Islet of Langerhans (tissue), 1 donor: ENCODE measurements at regions not wholly inside any gene's neighbourhood (a gene's known extent, or its start where the extent isn't known, plus 50 kb on each side); places are given as distances from the start of the nearest gene placed in this dataset.

Source experiments
- FAIRE-seq: peaks from one replicate; lab custom pipeline; 2011; peaks lifted over from hg19 to GRCh38; lab: Jason Lieb, UNC

- FAIRE-seq = no peak
Measured at GRCh38 chr2:65686928-65687521, 254.6 kb upstream of the SPRED2 start.

- FAIRE-seq = no peak
Measured at GRCh38 chr2:65681503-65681902, 249.1 kb upstream of the SPRED2 start.

DNA sequence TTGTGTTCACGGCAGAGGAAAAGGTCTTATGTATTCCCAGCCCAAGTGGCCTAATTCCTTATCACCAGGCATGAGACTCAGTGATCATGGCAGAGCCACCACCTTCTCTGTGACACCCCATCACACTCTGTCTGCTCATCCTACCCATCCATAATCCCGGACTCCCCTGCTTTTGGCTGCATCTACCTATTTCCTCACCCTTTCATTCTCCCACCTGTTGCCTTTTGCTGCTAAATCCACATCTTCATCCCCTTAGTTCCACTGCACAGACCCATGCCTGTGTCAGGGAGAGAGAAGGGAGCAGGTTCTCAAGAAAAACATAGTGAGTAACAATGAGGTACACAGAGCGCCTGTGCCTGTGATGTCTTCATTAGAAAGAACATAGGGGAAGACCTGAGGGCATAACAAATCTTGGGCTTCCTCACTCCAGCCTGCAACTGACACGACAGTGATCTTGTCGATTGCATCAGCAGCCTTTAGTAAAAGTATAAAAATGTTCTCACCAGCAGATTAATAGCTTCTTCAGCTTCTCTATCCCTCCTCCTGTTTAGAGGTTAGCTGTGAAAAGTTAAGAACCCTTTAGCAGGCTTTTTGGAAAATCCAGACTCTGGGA lies 246.5 kb upstream of the SPRED2 start:
- no peak for FAIRE-seq

- no peak for FAIRE-seq
Measured at GRCh38 chr2:65675350-65675749, 243.0 kb upstream of the SPRED2 start.

DNA sequence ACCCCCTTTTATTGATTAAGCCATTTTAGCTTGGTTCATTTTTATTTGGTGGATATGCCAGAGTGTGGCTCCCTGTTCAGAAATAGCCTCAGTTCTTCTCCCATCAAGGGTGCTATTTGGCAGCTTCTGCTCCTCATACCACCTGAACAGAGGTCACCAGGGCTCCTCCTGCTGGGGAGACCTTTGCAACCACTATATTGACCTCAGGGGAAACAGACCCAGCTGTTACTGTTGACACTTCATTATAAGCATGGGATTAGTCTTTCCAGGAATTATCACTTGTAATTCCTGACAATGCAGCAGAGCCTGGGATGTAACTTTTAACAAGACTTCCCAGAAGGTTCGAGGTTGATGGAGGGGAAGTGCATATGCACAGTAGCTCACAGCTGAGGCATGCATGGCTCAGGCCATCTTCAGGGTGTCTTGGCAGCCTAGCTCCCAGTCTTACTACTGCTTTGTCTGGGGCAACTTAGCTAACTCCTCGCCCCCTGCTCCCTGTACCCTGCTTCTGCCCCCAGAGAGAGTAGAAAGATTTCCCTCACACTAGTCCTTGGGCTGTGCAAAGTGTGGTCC lies 239.4 kb upstream of the SPRED2 start:
- no peak for FAIRE-seq

DNA sequence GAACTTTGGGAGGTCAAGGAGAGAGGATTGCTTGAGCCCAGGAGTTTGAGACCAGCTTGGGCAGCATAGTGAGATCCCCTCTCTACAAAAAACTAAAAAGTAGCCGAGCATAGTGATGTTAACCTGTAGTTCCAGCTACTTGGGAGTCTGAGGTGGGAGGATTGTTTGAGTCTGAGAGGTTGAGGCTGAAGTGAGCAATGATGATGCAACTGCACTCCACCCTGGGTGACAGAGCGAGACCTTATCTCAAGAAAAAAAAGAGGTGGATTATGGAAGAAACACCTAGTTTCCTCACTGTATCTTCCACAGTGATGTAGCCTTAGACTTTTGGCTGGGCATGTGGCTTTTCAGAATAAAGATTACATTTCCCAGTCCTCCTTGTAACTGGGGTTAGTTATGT lies 237.2 kb upstream of the SPRED2 start:
- no peak for FAIRE-seq

DNA sequence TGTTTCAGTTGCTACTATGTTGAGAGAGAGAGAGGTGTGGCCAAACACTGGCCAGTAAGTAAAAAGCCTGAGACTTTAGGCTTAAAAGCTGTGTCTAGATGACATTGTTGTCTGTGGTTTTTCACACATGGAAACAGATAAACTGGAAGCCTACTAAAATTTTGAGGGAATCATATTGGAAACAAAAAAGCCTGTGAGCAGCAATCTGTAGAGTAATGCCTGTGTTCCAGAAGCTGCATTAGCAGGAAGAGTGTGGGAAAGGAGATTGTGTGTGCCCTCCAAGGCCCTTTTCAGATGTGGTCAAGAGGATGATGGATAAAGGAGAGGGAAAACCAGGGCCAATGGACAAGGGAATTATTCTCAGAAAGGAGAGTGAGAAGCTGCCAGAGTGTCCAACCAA lies 236.3 kb upstream of the SPRED2 start:
- FAIRE-seq = no peak

DNA sequence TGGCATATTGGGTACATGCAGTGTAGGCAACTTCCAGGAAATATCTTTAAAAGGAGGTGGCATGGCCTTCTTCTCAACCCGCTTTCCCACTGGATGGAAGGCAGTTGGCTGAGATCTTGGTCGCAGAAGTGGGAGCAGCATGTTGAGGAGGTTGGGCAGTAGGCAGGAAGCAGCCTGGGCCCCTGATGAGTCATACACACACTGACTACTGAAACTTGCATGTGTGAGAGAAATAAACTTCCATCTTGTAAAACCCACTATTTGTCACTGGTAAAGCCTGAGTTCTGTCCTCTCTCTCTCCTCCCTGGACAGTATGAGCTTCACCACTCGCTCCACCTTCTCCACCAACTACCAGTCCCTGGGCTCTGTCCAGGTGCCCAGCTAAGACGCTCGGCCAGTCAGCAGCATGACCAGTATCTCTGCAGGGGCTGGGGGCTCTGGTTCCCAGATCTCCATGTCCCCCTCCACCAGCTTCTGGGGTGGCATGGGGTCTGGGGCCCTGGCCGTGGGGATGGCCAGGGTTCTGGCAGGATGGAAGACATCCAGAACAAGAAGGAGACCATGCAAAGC lies 233.8 kb upstream of the SPRED2 start:
- FAIRE-seq = no peak

DNA sequence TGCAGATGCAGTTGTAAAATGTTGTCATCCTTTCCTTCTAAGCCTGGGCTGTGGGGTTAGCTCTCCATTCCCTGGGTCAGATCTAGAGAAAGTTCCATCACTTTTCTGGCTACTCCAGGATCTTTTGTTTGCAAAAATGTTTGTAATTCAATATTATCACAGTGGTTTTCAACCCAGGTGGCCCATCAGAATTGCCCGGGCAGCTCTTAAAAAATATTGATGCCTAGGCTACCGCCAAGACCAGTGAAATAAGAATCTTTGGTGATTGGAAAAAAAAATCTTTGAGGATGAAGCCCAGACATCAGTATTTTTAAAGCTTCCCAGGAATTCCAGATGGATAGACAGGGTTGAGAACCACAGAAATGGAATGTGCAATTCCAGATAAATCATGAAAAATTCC lies 232.5 kb upstream of the SPRED2 start:
- FAIRE-seq = no peak

- FAIRE-seq = no peak
Measured at GRCh38 chr2:65663831-65664407, 231.5 kb upstream of the SPRED2 start.

- no peak for FAIRE-seq
Measured at GRCh38 chr2:65662654-65663432, 230.4 kb upstream of the SPRED2 start.

DNA sequence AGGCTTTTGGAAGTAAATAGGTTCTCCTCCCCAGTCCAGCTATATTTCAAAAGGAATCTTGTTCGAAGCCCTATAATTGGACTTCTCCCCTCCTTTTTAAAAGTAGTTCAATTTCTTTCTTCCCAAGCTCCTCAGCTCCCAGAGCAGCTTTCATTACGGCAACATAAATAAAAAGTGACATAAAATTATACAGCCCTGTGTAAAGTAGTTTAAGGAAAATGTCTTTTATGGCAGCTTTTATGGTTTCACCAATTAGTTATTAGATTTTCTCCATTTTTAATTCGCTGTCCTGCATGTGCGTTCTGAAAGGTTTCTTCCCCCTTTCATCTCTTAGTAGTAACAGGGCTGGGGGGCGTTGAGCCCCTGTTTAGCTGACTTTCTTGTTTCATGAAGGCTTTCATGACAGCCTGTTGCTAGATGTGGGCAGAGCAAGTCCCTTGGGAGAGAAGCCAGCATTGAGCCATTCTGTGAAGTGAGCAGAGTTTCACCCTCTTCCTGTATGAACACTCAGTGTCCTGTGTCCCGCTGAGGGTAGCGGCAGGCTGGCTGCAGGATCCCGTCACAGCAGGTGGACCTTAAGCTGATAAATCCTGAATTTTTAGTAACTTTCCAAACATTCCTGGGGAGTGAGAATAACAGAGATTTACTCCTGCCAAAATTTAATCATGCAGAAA lies 229.7 kb upstream of the SPRED2 start:
- no peak for FAIRE-seq

DNA sequence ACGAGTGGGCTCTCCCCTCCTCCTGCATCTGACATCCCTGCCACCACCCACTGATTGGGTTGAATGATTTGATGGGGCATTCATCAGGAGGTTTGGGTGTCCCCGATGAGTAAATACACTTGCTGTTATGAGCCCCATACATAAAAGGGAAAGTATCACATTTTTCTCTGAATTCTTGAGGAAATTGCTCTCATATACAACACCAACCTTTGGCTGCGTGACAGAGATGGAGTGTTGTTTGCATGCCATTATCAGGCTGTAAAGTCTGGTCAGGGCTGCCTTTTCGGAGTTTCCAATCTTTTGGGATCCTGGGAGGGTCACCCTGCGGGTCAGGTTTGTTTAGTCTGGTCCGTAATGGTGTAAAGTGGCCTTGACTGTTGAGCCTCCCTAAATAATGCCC lies 227.9 kb upstream of the SPRED2 start:
- FAIRE-seq = no peak

GRCh38 chr2:65658881-65659280 lies 226.5 kb upstream of the SPRED2 start:
- no peak for FAIRE-seq

GRCh38 chr2:65658266-65658665 lies 225.9 kb upstream of the SPRED2 start:
- FAIRE-seq = no peak

DNA sequence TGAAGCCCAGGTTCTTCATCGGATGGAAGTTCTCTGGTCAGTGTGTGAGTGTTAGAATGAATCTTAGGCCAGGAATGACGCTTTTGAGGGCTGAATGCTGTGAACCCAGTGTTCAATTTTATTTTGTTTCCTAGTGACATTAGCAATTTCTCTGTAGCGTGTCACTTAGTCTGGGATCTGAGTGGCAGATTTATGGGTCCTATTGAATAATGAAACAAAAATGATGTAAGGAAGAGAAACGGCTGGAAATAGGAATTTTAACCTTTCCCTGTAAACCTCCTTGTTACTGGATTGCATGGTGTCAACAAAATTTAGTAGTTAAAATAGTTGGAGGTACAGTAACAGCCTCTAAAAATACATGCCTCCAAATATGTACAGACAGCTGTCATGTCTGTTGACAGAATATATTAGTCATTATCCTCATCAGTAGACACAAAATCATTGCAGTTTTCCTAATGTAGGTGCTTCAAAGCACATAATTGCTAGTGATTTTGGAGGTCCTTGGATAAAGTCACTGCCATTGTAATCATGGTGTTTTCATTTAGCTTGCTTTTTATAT lies 223.8 kb upstream of the SPRED2 start:
- FAIRE-seq = no peak

DNA sequence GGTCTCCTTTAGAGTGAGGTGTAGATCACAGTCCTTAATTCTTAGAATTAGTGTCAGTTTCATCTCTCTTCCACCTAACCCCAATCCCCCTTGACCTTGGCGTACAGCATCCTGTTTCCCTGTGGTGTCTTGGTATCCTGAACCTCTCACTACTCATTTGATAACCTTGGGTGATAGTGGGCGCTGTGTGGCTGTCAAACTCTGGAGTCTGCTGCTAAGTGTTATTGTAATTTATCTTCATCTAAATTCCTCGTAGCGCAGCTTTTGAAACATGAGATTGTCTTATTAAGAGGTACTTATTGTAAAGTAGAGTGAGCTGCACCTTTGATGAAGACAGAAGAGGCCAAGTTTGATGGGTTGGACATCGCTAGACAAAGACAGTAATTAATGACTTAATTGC lies 222.6 kb upstream of the SPRED2 start:
- FAIRE-seq = no peak

DNA sequence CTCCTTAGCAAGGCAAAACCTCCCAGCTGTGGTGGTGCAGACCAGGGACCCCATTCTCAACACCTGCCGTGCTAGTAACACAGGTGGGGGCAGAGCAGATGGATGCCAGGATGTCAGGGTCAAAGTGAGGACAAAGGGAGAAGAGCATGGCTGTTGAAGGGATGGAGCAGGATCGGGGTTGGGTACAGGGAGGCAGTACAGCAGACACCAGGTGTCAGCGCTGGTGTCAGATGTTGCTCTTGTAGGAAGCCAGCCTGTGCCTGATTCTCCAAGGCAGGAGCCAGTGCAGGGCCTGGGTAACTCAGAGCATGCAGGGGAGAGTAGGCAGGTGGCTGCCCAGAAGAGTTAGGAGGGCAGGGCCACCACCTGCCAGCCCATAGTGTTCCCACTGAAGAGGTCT lies 222.1 kb upstream of the SPRED2 start:
- no peak for FAIRE-seq

- FAIRE-seq = no peak
Measured at GRCh38 chr2:65652066-65652465, 219.7 kb upstream of the SPRED2 start.

DNA sequence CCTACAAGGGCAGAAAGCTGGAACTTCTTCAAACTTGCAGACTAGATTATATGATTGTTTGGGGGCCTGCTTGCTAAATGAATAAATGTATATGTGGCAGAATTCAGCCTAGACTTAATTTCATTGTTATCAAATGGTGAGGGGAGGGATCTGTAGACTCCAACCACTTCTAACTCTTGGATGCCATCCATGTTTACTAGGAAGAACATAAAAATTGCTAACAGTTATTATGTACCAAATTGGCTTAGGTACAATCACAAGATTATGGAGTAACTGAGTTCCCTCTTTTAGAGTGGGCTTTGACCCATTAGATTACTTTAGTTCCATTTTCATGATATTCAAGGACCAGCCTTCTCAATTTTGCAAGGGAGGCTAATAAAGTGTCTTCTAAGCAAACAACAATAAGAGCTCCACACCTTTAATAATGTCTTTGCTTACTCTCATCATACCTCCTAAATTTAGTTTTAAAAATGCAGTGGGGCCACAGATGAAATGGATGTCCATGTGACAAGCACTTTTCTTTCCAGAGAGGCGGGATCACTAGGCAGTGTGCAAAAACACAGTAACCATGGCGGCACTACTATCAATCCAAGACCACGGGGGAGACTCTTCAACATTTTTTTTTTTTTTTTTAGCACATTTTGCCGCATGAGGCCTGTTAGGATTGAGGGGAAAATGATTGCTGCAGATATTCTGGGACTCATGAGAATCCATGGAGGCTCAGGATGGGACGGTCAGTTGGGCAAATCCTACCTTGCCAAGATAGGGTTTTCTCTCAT lies 217.6 kb upstream of the SPRED2 start:
- FAIRE-seq = no peak

DNA sequence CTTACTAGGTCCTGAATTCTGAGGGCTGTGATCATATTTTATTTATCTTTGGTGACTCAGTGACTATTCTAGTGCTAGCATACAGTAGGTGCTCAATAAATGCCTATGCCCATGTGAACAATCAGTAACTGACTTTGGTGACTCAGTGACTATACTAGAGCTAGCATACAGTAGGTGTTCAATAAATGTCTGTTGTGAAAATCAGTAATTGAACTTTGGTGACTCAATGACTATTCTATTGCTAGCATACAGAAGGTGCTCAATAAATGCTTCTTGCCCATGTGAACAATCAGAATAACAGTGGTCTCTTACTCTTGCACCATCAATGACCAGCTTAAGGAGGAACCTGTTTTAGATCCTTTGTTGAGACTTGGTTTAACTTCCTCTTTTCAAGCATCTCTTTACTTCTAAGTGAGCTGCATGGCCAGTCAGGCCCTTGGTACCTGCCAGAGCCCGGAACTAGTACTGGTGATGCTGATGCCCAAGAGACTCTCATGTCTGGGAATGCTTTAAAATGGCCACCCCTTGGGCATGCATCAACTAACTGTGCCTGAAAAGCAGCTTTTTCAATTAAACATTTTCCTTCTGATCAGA lies 214.9 kb upstream of the SPRED2 start:
- FAIRE-seq = no peak
